Glomerular visceral epithelial cell (primary cell): ENCODE measurements at regions not wholly inside any gene's neighbourhood (a gene's known extent, or its start where the extent isn't known, plus 50 kb on each side); places are given as distances from the start of the nearest gene placed in this dataset.
"Not testable (repeated sequence)": the region's sequence is repeated elsewhere in the genome, so short reads cannot be mapped to it uniquely, and the experiment has no call there.

ENCODE experiments used
- DNase-seq: peaks from one replicate; pipeline ENCODE4 v3.0.0-alpha.2; 2016; ENCODE audit errors: extremely low spot score

GRCh38 chr16:55015181-55015913 lies 84.7 kb downstream of the IRX5 start:
- no peak for DNase-seq

- DNase-seq = no peak
Observed at GRCh38 chr16:55016515-55016914, 85.8 kb downstream of the IRX5 start.

- no peak for DNase-seq
Observed at GRCh38 chr16:55017321-55017720, 86.7 kb downstream of the IRX5 start.

DNA sequence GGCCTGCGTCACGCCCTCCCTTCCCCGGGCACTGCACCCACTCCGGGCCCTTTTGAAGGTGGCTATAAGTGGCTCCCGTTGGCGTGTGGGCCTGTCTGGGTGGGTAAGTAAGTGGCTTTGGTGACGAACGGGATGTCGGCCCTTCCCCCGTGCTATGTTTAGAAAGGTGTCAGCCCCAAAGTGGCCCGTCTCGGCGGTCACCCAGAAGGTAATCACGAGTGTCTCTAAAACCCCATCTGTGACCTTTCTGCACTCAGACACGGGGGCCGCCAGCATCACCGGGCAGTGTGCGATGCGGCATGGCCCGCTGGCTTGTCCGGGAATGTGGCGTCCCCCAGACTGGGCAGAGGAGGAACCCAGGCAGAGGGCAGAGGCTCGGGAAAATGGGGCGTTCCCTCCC lies 88.2 kb downstream of the IRX5 start:
- no peak for DNase-seq

GRCh38 chr16:55019419-55020131 lies 88.9 kb downstream of the IRX5 start:
- DNase-seq = no peak

GRCh38 chr16:55021595-55022475 lies 91.2 kb downstream of the IRX5 start:
- DNase-seq = no peak

DNA sequence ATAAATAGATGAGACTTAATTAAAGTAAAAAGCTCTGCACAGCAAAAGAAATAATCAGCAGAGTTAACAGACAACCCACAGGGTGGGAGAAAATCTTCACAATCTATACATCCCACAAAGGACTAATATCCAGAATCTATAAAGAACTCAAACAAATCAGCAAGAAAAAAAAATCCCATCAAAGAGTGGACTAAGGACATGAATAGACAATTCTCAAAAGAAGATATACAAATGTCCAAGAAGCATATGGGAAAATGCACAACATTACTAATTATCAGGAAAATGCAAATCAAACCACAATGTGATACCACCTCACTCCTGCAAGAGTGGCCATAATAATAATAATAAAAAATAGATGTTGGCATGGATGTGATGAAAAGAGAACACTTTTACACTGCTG lies 96.6 kb downstream of the IRX5 start:
- not testable (repeated sequence) for DNase-seq

DNA sequence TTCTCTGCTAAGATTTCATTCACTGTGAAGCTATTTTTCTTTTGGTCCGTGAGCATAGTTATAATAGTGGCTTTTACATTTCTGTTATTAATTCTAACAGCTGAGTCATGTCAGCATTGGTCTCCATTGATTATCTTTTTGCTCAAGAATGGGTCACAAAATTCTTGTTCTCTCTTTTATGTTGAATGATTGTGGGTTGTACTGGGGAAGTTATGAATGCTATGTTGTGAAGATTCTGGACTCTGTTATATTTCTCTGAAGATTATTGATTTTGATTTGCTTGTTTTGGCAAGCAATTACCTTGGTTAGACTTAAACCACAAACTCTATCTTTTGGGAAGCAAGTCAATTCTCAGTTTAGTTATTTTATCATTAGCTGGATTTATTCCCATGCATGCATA lies 98.8 kb downstream of the IRX5 start:
- no peak for DNase-seq

DNA sequence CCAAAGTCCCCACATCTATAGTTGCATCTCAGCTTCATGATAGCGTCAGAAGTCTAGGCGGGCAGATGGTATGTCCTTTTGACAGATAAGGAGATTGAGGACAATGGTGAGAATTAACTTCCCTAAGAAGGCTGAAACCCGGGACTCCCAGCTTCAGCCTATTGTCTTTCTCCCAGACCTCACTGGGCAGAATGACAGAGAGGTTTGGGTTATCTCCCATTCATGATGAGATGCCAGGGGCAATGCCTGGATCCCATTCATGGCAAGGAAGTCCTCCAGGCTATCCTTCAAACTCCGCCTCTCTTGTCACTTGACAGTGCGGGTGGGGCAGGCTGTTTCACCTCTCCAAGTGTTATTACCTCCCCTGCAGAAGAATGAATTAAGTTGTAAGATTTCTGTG lies 100.3 kb downstream of the IRX5 start:
- DNase-seq = no peak

GRCh38 chr16:55031481-55031880 lies 100.8 kb downstream of the IRX5 start:
- DNase-seq = no peak

GRCh38 chr16:55033225-55034156 lies 102.8 kb downstream of the IRX5 start:
- no peak for DNase-seq

GRCh38 chr16:55035029-55035428 lies 104.4 kb downstream of the IRX5 start:
- DNase-seq = no peak

GRCh38 chr16:55035956-55036355 lies 105.3 kb downstream of the IRX5 start:
- no peak for DNase-seq

- no peak for DNase-seq
Observed at GRCh38 chr16:55036371-55036821, 105.7 kb downstream of the IRX5 start.

DNA sequence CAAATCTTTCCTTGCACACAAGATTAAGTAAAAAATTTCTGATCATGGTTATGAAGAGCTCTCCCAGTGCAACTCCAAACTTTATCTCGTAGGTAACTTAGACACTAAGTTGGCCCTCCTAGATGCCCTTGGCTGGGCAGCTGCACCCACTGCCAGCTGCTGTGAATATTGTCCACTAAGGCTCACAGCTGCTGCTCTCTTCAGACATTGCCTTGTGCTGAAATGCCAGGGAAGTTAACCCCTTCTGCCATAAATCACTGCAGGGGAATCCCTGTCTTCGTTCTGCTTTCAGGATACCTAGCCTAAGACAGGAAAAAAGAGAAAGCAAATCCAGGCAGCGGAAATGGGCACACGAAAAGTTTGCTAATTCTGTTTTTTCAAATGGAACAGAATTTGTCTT lies 106.4 kb downstream of the IRX5 start:
- no peak for DNase-seq

- no peak for DNase-seq
Observed at GRCh38 chr16:55037966-55038365, 107.3 kb downstream of the IRX5 start.

DNA sequence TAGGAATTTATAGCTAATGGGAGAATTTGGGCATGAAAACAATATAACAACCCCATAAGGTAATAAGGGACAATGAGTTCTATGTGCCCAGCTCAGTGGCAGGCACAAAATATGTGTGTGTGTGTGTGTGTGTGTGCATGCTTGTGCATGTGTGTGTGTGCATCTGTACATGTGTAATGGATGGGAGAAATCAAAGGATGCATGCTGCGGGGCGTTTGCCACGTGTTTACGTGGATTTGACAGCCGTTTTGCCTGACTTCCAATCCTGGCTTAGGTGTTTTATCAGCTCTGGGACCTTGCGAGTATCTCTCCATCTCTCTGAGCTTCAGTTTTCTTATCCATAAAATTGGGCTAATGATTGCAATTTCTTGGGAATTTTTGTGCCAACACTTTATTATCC lies 108.4 kb downstream of the IRX5 start:
- DNase-seq = no peak

DNA sequence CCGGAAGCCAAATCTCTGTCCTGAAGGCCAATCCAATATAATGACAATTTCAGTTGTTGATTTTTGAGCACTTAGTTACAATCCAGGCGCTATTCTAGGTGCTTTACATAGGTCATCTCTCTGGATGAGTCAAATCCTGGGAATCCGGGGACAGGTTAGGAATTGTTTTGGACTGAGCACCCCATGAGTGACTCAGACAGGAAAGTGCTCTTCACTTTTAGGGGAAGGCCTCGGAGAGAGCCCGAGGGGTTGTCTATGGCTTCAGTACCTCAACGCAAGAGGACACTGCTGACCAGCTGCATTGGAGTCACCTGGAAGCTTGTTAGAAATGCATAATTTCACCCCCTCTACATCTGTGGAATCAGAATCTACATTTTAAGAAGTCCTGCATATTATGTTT lies 108.8 kb downstream of the IRX5 start:
- no peak for DNase-seq

GRCh38 chr16:55039931-55040330 lies 109.3 kb downstream of the IRX5 start:
- no peak for DNase-seq

GRCh38 chr16:55040366-55041086 lies 109.9 kb downstream of the IRX5 start:
- no peak for DNase-seq
